ENCODE measurements at regions not wholly inside any gene's neighbourhood (a gene's known extent, or its start where the extent isn't known, plus 50 kb on each side); places are given as distances from the start of the nearest gene placed in this dataset.
"Not testable (repeated sequence)": the region's sequence is repeated elsewhere in the genome, so short reads cannot be mapped to it uniquely, and the experiment has no call there.

GRCh38 chr18:30432349-30432748, 610.2 kb downstream of the DSC3 start:
- no peak for DNase-seq

DNA sequence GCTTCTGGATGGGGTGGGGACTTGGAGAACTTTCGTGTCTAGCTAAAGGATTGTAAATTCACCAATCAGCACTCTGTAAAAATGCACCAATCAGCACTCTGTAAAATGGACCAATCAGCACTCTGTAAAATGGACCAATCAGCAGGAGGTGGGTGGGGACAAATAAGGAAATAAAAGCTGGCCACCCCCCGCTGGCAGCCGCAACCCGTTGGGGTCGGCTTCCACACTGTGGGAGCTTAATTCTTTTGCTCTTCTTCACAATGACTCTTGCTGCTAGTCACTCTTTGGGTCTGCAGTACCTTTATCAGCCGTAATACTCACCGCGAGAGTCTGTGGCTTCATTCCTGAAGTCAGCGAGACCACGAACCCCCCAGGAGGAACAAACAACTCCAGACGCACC, 623.1 kb downstream of the DSC3 start:
- not testable (repeated sequence) for DNase-seq

- no peak for DNase-seq
These were observed 626.6 kb downstream of the DSC3 start for GRCh38 chr18:30415903-30416302.

DNA sequence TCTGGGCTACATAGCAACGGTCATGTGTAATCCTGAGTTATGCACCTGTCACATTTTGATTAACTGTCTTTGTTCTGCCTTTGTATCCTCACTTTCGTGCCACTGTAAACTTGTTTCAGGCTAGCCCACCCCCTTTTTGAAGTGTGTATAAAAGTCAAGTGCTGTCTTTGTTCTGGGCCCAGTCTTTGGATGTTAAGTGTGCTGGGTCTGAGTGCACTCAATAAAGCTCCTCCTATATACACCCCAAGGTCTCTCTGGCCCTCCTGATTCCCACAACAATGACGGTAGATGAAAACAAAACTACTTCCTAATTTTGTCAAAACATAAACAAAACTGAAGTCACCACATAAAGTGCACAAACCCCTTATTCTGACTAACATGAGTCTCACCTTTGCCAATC, 633.4 kb downstream of the DSC3 start:
- no peak for DNase-seq

DNA sequence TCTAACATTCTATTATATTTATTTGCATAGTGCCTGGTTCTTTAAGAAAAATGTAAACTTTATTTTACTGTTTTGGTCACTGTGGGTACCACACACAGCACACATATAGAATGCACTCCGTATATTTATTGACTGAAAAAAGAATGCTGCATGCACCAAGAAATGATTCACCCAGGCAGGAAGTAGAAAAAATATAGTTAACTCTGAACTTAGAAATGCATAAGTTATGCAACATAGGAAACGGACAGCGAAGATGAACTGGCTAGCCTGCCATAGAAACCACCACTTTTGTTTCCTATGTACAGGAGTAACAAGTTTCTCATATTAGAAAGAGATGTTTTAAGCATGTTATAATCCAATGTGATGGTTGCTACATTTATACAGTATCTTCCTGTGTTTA, 635.8 kb downstream of the DSC3 start:
- DNase-seq = no peak

DNA sequence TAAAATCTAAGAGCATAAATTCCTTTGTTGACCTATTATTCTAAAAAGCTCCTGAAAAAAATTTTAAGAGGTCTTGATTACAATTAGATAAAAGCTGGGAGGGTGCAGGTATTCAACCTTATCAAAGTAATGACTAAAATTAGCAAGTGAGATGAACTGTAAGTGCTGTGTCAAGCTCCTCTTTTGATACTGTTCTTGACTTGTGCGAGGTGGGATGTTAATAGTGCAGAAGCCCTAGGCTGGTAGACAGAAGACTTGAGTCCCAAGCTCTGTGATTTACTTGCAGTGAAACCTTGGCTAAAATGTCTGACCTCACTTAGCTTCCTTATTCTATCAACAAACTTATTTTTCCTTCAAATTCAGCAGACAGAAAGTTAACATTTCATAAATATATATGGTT, 637.5 kb downstream of the DSC3 start:
- DNase-seq = no peak

- no peak for DNase-seq
These were observed 638.1 kb downstream of the DSC3 start for GRCh38 chr18:30404422-30404821.

GRCh38 chr18:30403278-30403677, 639.3 kb downstream of the DSC3 start:
- no peak for DNase-seq

DNA sequence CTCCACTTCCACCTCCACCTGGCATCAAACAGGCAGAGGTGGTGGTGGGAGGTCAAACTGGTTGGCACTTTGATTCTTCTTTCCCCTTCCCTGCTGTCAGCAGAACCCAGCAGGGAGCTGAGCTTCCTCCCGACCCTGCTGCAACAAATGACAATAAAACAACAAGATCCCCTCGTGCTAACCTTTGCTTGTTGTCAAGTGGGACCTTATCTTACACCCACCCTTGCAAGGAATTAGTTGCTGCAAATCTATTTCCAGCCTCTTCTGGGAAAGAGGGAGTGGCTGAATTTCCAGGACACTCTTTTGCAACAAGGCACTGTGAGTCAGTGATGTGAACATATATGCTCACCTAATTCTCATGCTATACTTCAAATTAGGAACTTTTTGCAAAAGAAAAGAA, 655.1 kb downstream of the DSC3 start:
- DNase-seq = no peak

DNA sequence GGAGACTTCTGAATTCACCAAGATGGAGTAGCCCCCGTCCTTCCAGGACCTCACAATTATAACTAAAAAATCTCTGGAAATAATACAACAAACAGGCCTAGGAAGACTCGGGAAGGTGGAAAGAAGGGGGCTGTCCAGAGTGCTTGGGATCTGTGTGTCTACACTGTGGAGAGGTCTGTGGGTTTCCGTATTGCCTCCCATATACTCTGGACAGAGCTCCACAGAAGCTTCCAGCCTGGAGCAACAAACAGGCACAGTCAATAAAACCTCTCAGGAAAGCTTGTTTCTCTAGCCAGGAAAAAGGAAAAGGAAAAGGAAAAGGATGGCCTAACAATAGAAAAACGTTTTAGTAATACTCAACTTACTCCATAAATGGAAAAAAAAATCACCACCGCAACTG, 655.9 kb downstream of the DSC3 start:
- DNase-seq = no peak

GRCh38 chr18:30385684-30386083, 656.9 kb downstream of the DSC3 start:
- DNase-seq = no peak

DNA sequence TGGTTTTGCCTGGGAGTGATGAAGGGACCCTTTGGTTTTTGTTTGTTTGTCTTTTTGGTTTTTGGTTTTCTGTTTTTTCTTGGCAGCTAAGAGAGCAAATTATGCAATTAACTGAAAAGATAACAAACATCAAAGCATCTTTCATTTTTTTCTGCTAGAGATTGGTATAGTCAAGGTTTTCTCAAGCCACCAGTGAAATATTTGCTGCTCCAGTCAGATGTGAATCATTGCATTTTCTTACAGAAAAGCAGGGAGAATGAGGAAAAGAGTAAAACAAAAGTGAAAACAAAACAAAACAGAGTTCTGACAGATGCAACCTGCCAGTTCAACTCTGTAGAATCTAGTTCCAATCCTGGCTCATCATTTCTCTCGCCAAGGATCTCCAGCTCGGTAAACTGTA, 660.7 kb downstream of the DSC3 start:
- no peak for DNase-seq

GRCh38 chr18:30378097-30378496, 664.4 kb downstream of the DSC3 start:
- DNase-seq = no peak

DNA sequence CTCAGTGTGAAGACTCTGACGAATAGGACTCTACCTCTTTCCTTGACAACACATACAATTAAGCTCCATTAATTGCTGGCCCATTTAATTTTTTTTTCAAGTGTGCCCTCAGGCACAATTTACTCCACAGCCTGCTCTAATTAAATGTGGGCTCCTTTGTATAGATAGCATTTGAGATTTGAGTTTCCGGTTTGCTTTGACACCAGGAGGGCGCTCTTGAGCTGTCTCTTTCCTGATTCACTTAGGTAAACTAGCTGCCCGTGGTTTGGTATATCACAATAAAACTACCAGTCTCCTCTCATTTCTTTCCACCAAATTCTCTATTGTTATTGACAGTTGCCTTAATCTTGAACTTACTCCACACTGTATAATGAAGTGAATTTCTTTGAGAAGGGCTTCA, 666.0 kb downstream of the DSC3 start:
- no peak for DNase-seq

- no peak for DNase-seq
These were observed 680.5 kb downstream of the DSC3 start for GRCh38 chr18:30361864-30362540.

GRCh38 chr18:30359521-30359920, 683.0 kb downstream of the DSC3 start:
- no peak for DNase-seq

DNA sequence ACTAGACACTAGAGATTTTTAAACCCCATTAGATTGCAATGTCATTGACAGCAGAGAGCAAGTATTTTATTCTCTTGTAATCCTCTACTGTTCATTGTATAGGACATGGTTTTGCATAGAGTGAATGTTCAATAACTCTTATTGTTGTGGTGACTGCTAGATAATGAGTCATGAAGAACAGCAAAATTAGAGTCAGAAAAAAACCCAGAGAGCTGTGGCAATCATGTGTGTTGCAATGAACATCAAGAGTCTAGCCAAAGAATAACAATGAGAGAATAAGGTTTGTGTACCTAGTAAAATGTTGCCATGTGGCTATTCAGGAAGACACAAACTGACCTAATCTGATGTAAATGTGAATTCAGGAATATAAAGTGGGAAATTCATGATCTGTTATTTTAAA, 684.0 kb downstream of the DSC3 start:
- no peak for DNase-seq

GRCh38 chr18:30352551-30353168, 689.9 kb downstream of the DSC3 start:
- no peak for DNase-seq

GRCh38 chr18:30350263-30350662, 692.3 kb downstream of the DSC3 start:
- no peak for DNase-seq

- DNase-seq = no peak
These were observed 699.5 kb downstream of the DSC3 start for GRCh38 chr18:30343090-30343489.

DNA sequence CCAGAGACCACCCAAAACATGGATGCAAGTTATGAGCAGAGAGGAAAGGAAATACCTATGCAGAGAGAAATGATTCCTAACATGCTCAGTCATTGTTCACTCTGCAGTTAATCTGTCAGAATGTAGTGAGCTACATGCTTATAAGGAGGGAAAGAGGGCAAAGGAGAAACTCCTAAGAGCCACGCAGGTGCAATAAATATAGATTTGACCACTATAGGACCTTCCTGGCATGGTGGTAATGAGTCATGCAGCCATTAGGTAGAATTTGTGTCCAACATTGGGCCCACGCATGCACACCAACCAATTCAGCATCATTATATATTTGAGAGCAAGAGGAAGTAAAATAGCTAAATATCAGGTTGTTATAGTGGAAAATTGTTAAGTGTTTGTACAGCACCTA, 699.9 kb downstream of the DSC3 start:
- DNase-seq = no peak

DNA sequence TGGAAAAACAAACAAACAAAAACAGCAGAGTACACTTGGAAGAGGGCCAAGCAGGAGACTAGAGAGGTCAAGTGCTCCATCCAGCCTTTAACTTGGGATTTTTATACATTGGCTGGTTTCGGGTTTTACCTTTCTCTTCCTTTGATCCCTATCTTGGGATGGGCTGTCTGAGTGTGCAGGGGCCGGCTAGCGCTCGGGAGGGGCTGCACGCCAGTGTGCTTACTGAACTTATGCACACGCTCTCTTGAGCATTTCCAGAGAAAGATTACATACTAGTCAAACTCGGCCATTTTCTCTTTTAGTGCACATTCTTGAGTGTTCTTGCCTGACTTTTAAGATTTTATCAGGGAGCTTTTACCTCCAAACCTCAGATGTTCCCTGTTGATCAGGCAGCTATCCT, 707.8 kb downstream of the DSC3 start:
- DNase-seq = no peak

- DNase-seq = no peak
These were observed 709.2 kb downstream of the DSC3 start for GRCh38 chr18:30333310-30333709.

GRCh38 chr18:30328839-30329238, 713.7 kb downstream of the DSC3 start:
- no peak for DNase-seq

GRCh38 chr18:30302181-30302580, 740.4 kb downstream of the DSC3 start:
- no peak for DNase-seq
